ENCODE measurements at regions not wholly inside any gene's neighbourhood (a gene's known extent, or its start where the extent isn't known, plus 50 kb on each side); places are given as distances from the start of the nearest gene placed in this dataset.
A peak's percentile ranks its signal among the peaks of the same experiment; 100 is the strongest.

- H3K27ac ChIP-seq (ENCODE audit: low read length): no peak overlapping the region
- no peaks in the 10 kb centered on the region for H3K36me3 ChIP-seq (ENCODE audit: control insufficient read depth, insufficient read depth, low read length)
- WGBS (ENCODE audit: insufficient coverage): no CpG with 5 or more reads among the region's 3 CpGs
- no peaks in the 10 kb centered on the region for H3K9me3 ChIP-seq (replicated peaks; ENCODE audit: control insufficient read depth, low read depth, low read length)
- H3K27me3 ChIP-seq (ENCODE audit: control insufficient read depth, insufficient read depth, low read length): no peaks in the 10 kb centered on the region
- no peak for DNase-seq
- no peak overlapping the region for H3K4me3 ChIP-seq (ENCODE audit: low read length)
- no peaks in the 10 kb centered on the region for H3K4me1 ChIP-seq (ENCODE audit: control insufficient read depth, insufficient read depth, low read length)
Observed at GRCh38 chr15:93837450-93837849, 393.9 kb upstream of the MCTP2 start.

GRCh38 chr15:93835344-93835743, 396.0 kb upstream of the MCTP2 start:
- Histone ChIP-seq H3K4me3 (ENCODE audit: low read length) (no peak overlapping the region), H3K36me3 (ENCODE audit: control insufficient read depth, insufficient read depth, low read length) (no peaks in the 10 kb centered on the region), H3K4me1 (ENCODE audit: control insufficient read depth, insufficient read depth, low read length) (peaks cover 4% of the 10 kb centered on the region), H3K27ac (ENCODE audit: low read length) (no peak overlapping the region), H3K27me3 (ENCODE audit: control insufficient read depth, insufficient read depth, low read length) (no peaks in the 10 kb centered on the region), H3K9me3 (replicated peaks; ENCODE audit: control insufficient read depth, low read depth, low read length) (no peaks in the 10 kb centered on the region)
- DNase-seq: no peak
- WGBS (ENCODE audit: insufficient coverage): no CpG with 5 or more reads among the region's 2 CpGs

- no peak overlapping the region for H3K4me3 ChIP-seq (ENCODE audit: low read length)
- H3K27me3 ChIP-seq (ENCODE audit: control insufficient read depth, insufficient read depth, low read length): no peaks in the 10 kb centered on the region
- H3K27ac ChIP-seq (ENCODE audit: low read length): no peak overlapping the region
- H3K9me3 ChIP-seq (replicated peaks; ENCODE audit: control insufficient read depth, low read depth, low read length): no peaks in the 10 kb centered on the region
- WGBS (ENCODE audit: insufficient coverage): no CpG with 5 or more reads among the region's 1 CpG
- DNase-seq: no peak
- H3K4me1 ChIP-seq (ENCODE audit: control insufficient read depth, insufficient read depth, low read length): peaks cover 10% of the 10 kb centered on the region
- no peaks in the 10 kb centered on the region for H3K36me3 ChIP-seq (ENCODE audit: control insufficient read depth, insufficient read depth, low read length)
Observed at GRCh38 chr15:93831641-93832040, 399.7 kb upstream of the MCTP2 start.

- Histone ChIP-seq H3K4me3 (ENCODE audit: low read length) (no peak overlapping the region), H3K4me1 (ENCODE audit: control insufficient read depth, insufficient read depth, low read length) (peaks cover 17% of the 10 kb centered on the region), H3K36me3 (ENCODE audit: control insufficient read depth, insufficient read depth, low read length) (no peaks in the 10 kb centered on the region), H3K27ac (ENCODE audit: low read length) (peak overlapping the region; percentile 10), H3K27me3 (ENCODE audit: control insufficient read depth, insufficient read depth, low read length) (no peaks in the 10 kb centered on the region), H3K9me3 (replicated peaks; ENCODE audit: control insufficient read depth, low read depth, low read length) (no peaks in the 10 kb centered on the region)
- DNase-seq: no peak
- 100% methylated on average over 1 of the region's 2 CpGs for WGBS (ENCODE audit: insufficient coverage)
Observed at GRCh38 chr15:93830221-93831080, 400.9 kb upstream of the MCTP2 start.

GRCh38 chr15:93829115-93829870, 402.1 kb upstream of the MCTP2 start:
- no peak overlapping the region for H3K27ac ChIP-seq (ENCODE audit: low read length)

GRCh38 chr15:93826790-93827189, 404.6 kb upstream of the MCTP2 start:
- H3K36me3 ChIP-seq (ENCODE audit: control insufficient read depth, insufficient read depth, low read length): no peaks in the 10 kb centered on the region
- peak overlapping the region; percentile 77 for H3K27ac ChIP-seq (ENCODE audit: low read length)
- no peak overlapping the region for H3K4me3 ChIP-seq (ENCODE audit: low read length)
- no peaks in the 10 kb centered on the region for H3K27me3 ChIP-seq (ENCODE audit: control insufficient read depth, insufficient read depth, low read length)
- WGBS (ENCODE audit: insufficient coverage): 36% methylated on average over 4 of the region's 4 CpGs
- peaks cover 27% of the 10 kb centered on the region for H3K4me1 ChIP-seq (ENCODE audit: control insufficient read depth, insufficient read depth, low read length)
- peak; percentile 96 for DNase-seq
- H3K9me3 ChIP-seq (replicated peaks; ENCODE audit: control insufficient read depth, low read depth, low read length): no peaks in the 10 kb centered on the region

More at GRCh38 chr15:93829115-93829870, 402.1 kb upstream of the MCTP2 start:
- Histone ChIP-seq H3K36me3 (ENCODE audit: control insufficient read depth, insufficient read depth, low read length) (no peaks in the 10 kb centered on the region), H3K27me3 (ENCODE audit: control insufficient read depth, insufficient read depth, low read length) (no peaks in the 10 kb centered on the region), H3K4me3 (ENCODE audit: low read length) (no peak overlapping the region), H3K4me1 (ENCODE audit: control insufficient read depth, insufficient read depth, low read length) (peaks cover 22% of the 10 kb centered on the region), H3K9me3 (replicated peaks; ENCODE audit: control insufficient read depth, low read depth, low read length) (no peaks in the 10 kb centered on the region)
- 88% methylated on average over 5 of the region's 10 CpGs for WGBS (ENCODE audit: insufficient coverage)
- DNase-seq: no peak

- H3K9me3 ChIP-seq (replicated peaks; ENCODE audit: control insufficient read depth, low read depth, low read length): no peaks in the 10 kb centered on the region
- 18% methylated on average over 3 of the region's 3 CpGs for WGBS (ENCODE audit: insufficient coverage)
- peaks cover 27% of the 10 kb centered on the region for H3K4me1 ChIP-seq (ENCODE audit: control insufficient read depth, insufficient read depth, low read length)
- peak overlapping the region; percentile 77 for H3K27ac ChIP-seq (ENCODE audit: low read length)
- peak; percentile 84 for DNase-seq
- no peak overlapping the region for H3K4me3 ChIP-seq (ENCODE audit: low read length)
- no peaks in the 10 kb centered on the region for H3K36me3 ChIP-seq (ENCODE audit: control insufficient read depth, insufficient read depth, low read length)
- H3K27me3 ChIP-seq (ENCODE audit: control insufficient read depth, insufficient read depth, low read length): no peaks in the 10 kb centered on the region
Observed at GRCh38 chr15:93826293-93826692, 405.1 kb upstream of the MCTP2 start.

- H3K27ac ChIP-seq (ENCODE audit: low read length): peak overlapping the region; percentile 49
- WGBS (ENCODE audit: insufficient coverage): no CpG with 5 or more reads among the region's 4 CpGs
- no peaks in the 10 kb centered on the region for H3K27me3 ChIP-seq (ENCODE audit: control insufficient read depth, insufficient read depth, low read length)
- H3K9me3 ChIP-seq (replicated peaks; ENCODE audit: control insufficient read depth, low read depth, low read length): no peaks in the 10 kb centered on the region
- no peaks in the 10 kb centered on the region for H3K36me3 ChIP-seq (ENCODE audit: control insufficient read depth, insufficient read depth, low read length)
- H3K4me1 ChIP-seq (ENCODE audit: control insufficient read depth, insufficient read depth, low read length): peaks cover 29% of the 10 kb centered on the region
- H3K4me3 ChIP-seq (ENCODE audit: low read length): no peak overlapping the region
- DNase-seq: peak; percentile 61
Observed at GRCh38 chr15:93825682-93826081, 405.7 kb upstream of the MCTP2 start.

- Histone ChIP-seq H3K36me3 (ENCODE audit: control insufficient read depth, insufficient read depth, low read length) (no peaks in the 10 kb centered on the region), H3K4me3 (ENCODE audit: low read length) (no peak overlapping the region), H3K27ac (ENCODE audit: low read length) (peak overlapping the region; percentile 73), H3K27me3 (ENCODE audit: control insufficient read depth, insufficient read depth, low read length) (no peaks in the 10 kb centered on the region), H3K4me1 (ENCODE audit: control insufficient read depth, insufficient read depth, low read length) (peaks cover 32% of the 10 kb centered on the region), H3K9me3 (replicated peaks; ENCODE audit: control insufficient read depth, low read depth, low read length) (no peaks in the 10 kb centered on the region)
- DNase-seq: peak; percentile 94
- no CpG with 5 or more reads among the region's 9 CpGs for WGBS (ENCODE audit: insufficient coverage)
Observed at GRCh38 chr15:93823971-93824913, 407.1 kb upstream of the MCTP2 start.

Data from muscle of leg (tissue), 3 donors.